ENCODE measurements at regions not wholly inside any gene's neighbourhood (a gene's known extent, or its start where the extent isn't known, plus 50 kb on each side); places are given as distances from the start of the nearest gene placed in this dataset.

GRCh38 chr6:87798393-87799278 lies 96.6 kb upstream of the AKIRIN2 start (continued):
- TF ChIP-seq ZNF639 (CRISPR knock-in tag; conservative IDR thresholded peaks at IDR 0.05) (no peak; the same call in 1 of the 2 replicates), HMG20A (CRISPR knock-in tag; IDR thresholded peaks at IDR 0.05; ENCODE audit: borderline replicate concordance) (peak; percentile 99), ELF4 (CRISPR knock-in tag; IDR thresholded peaks at IDR 0.05; ENCODE audit: borderline replicate concordance) (0 out of 2 replicates have a peak, but pooled peaks have one; percentile 9), ZNF281 (CRISPR knock-in tag; IDR thresholded peaks at IDR 0.05; ENCODE audit: borderline replicate concordance) (peak; percentile 81), ETV5 (CRISPR knock-in tag; IDR thresholded peaks at IDR 0.05; ENCODE audit: borderline replicate concordance) (peak; percentile 80), SP4 (CRISPR knock-in tag; IDR thresholded peaks at IDR 0.05) (0 out of 2 replicates have a peak, but pooled peaks have one; percentile 47), REPIN1 (CRISPR knock-in tag; IDR thresholded peaks at IDR 0.05; ENCODE audit: borderline replicate concordance, low read depth) (peak; percentile 96), SRSF9 (IDR thresholded peaks at IDR 0.05; ENCODE audit: borderline replicate concordance, insufficient read depth, low read depth, low read length, poor library complexity, severe bottlenecking) (no peak), NCOA1 (CRISPR knock-in tag; IDR thresholded peaks at IDR 0.05) (peak; percentile 85; the same call in 1 of the 2 replicates), HNRNPUL1 (IDR thresholded peaks at IDR 0.05; ENCODE audit: low read depth, low read length) (peak; percentile 92), ZMAT5 (CRISPR knock-in tag; IDR thresholded peaks at IDR 0.05; ENCODE audit: borderline replicate concordance, low read depth) (no peak), IRF9 (CRISPR knock-in tag; IDR thresholded peaks at IDR 0.05; ENCODE audit: borderline replicate concordance) (no peak), GLMP (CRISPR knock-in tag; IDR thresholded peaks at IDR 0.05; ENCODE audit: borderline replicate concordance) (no peak), ATF3 (CRISPR knock-in tag; IDR thresholded peaks at IDR 0.05) (no peak; the same call in 1 of the 2 replicates), ISL2 (CRISPR knock-in tag; IDR thresholded peaks at IDR 0.05) (peak; percentile 100), TFE3 (CRISPR knock-in tag; IDR thresholded peaks at IDR 0.05) (peak; percentile 91), ZNF510 (CRISPR knock-in tag; IDR thresholded peaks at IDR 0.05; ENCODE audit: low read depth) (0 out of 2 replicates have a peak, but pooled peaks have one; percentile 55), SNAPC2 (CRISPR knock-in tag; IDR thresholded peaks at IDR 0.05) (peak; percentile 87; the same call in 1 of the 2 replicates)
